RWPE1 (cell line): ENCODE measurements at regions not wholly inside any gene's neighbourhood (a gene's known extent, or its start where the extent isn't known, plus 50 kb on each side); places are given as distances from the start of the nearest gene placed in this dataset.

Source experiments
- CTCF ChIA-PET: fragments of 350-600 bp; sonication (Branson Sonifier 250); formaldehyde crosslinking; extraction: SDS; loops from one replicate; lab custom pipeline; 2021; lab: Yijun Ruan, JAX
- POLR2A ChIA-PET: fragments of 400-600 bp; formaldehyde crosslinking; extraction: SDS; loops from one replicate; lab custom pipeline; 2020; ENCODE audit warnings: antibody characterized with exemption; ENCODE audit not compliant: low non-redundant PET; lab: Yijun Ruan, JAX
- DNase-seq: peaks from one replicate; pipeline ENCODE4 v3.0.0; 2012; ENCODE audit warnings: low spot score
- H3K27ac ChIP-seq: fragments of 450-650 bp; 2 replicates; pipeline ENCODE4 v1.5.1; 2017
- CTCF ChIP-seq: fragments of 450-650 bp; conservative IDR thresholded peaks from 2 replicates; pipeline ENCODE4 v1.5.1; 2017; ENCODE audit warnings: low read depth, mild to moderate bottlenecking

GRCh38 chr16:79897453-79898146 lies 297.1 kb upstream of the MAF start:
- POLR2A ChIA-PET, result no interaction called here
- no peak for TF ChIP-seq CTCF
- DNase-seq, result no peak
- CTCF ChIA-PET, result interaction anchor here (0.7 kb wide), 1 partner anchor 226 kb away, joined by 3 read pairs; no protein-coding TSS in a partner anchor
- no peak overlapping the region for H3K27ac ChIP-seq

- POLR2A ChIA-PET, result no interaction called here
- no peak for TF ChIP-seq CTCF
- no peak for DNase-seq
- CTCF ChIA-PET, result interaction anchor here (0.6 kb wide), 1 partner anchor 354 kb away, joined by 3 read pairs; no protein-coding TSS in a partner anchor
- no peak overlapping the region for H3K27ac ChIP-seq
Observed at GRCh38 chr16:79897104-79897452, 296.5 kb upstream of the MAF start.

GRCh38 chr16:79895917-79896203 lies 295.3 kb upstream of the MAF start:
- H3K27ac ChIP-seq, result no peak overlapping the region
- DNase-seq, result no peak
- TF ChIP-seq CTCF, result no peak
- ChIA-PET POLR2A (no interaction called here), CTCF (no interaction called here)

GRCh38 chr16:79895053-79895916 lies 294.7 kb upstream of the MAF start:
- POLR2A ChIA-PET, result no interaction called here
- TF ChIP-seq CTCF, result no peak
- no peak for DNase-seq
- CTCF ChIA-PET, result interaction anchor here (0.5 kb wide), 1 partner anchor 1468 kb away, joined by 4 read pairs; no protein-coding TSS in a partner anchor
- H3K27ac ChIP-seq, result no peak overlapping the region

GRCh38 chr16:79893445-79893844 lies 292.9 kb upstream of the MAF start:
- POLR2A ChIA-PET, result no interaction called here
- CTCF ChIA-PET, result no interaction called here
- no peak overlapping the region for H3K27ac ChIP-seq
- no peak for TF ChIP-seq CTCF
- no peak for DNase-seq

- no peak for TF ChIP-seq CTCF
- H3K27ac ChIP-seq, result no peak overlapping the region
- POLR2A ChIA-PET, result no interaction called here
- CTCF ChIA-PET, result interaction anchor here (0.6 kb wide), 2 partner anchors 97 to 218 kb away, joined by 3 read pairs; no protein-coding TSS in a partner anchor
- DNase-seq, result no peak
Observed at GRCh38 chr16:79892278-79892677, 291.7 kb upstream of the MAF start.
